ENCODE measurements at regions not wholly inside any gene's neighbourhood (a gene's known extent, or its start where the extent isn't known, plus 50 kb on each side); places are given as distances from the start of the nearest gene placed in this dataset.
A peak's percentile ranks its signal among the peaks of the same experiment; 100 is the strongest.
"Not testable (repeated sequence)": the region's sequence is repeated elsewhere in the genome, so short reads cannot be mapped to it uniquely, and the experiment has no call there.

DNA sequence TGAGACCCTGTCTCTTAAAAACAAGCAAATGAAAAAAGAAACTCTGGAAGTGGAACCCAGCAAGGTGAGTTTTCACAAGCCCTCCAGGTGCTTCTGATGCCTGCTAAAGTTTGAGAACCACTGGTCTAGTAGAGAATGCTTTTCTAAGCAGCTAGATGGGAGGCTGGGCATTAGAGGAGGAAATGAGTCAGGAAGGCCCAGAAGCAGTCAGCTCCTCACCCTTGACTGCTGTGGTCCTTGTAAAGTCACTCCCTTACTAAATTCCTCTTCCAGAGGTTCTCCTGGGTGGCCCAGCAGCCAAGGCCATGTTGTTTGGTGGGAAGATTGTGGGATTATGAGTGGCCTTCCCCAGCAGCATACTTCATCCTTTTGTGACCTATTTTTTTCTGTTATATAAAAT is 52.0 kb upstream of the FYN start:
- TF ChIP-seq, protein P1, sequence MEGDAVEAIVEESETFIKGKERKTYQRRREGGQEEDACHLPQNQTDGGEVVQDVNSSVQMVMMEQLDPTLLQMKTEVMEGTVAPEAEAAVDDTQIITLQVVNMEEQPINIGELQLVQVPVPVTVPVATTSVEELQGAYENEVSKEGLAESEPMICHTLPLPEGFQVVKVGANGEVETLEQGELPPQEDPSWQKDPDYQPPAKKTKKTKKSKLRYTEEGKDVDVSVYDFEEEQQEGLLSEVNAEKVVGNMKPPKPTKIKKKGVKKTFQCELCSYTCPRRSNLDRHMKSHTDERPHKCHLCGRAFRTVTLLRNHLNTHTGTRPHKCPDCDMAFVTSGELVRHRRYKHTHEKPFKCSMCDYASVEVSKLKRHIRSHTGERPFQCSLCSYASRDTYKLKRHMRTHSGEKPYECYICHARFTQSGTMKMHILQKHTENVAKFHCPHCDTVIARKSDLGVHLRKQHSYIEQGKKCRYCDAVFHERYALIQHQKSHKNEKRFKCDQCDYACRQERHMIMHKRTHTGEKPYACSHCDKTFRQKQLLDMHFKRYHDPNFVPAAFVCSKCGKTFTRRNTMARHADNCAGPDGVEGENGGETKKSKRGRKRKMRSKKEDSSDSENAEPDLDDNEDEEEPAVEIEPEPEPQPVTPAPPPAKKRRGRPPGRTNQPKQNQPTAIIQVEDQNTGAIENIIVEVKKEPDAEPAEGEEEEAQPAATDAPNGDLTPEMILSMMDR (conservative IDR thresholded peaks at IDR 0.05), result no peak
- H3K27ac ChIP-seq, result no peak overlapping the region

DNA sequence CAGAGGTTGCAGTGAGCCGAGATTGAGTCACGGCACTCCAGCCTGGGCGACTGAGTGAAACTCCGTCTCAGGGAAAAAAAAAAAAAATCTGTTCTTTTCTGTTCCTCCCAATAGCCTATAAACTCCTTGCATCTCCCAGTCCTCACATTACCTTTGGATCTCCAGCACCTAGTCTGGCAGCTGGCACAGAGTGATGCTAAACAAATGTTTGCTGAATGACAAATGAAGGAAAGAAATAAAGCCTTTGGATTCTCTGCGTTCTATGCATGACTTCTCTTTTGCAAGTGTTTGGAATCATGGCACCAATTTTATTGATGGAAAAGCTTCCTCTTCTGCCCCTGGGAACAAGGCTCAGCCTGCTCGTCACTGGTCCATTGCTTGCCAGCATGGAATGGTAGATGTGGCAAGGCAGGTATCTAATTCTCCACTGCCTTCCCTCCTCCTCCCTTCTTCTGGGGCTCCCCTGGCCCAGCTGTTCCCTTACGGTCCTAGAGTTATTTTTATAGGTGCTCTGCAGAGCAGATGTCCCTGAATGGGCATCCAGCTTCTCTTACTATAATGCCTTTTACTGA is 53.6 kb upstream of the FYN start:
- TF ChIP-seq, protein P1 (conservative IDR thresholded peaks at IDR 0.05), result no peak
- H3K27ac ChIP-seq, result peak overlapping the region; percentile 47

DNA sequence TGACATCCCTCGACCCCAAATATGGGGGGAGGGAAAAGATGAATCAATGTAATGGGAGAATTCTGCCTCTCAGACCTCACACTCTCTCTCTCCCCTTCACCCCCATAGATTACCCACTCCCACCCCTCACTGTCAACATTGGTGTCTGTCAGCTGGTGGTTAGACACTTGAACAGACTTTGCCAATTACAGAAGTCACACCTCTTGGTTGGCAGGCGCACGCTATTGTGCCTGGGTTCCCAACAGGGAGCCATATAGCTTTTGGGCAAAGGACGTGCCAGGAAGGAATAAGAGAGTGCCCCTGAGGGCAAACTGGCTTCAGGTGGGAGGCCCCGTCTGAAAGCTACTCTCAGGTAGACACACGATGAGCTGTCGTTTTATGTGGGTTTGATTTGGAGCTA is 54.1 kb upstream of the FYN start:
- H3K27ac ChIP-seq, result peak overlapping the region; percentile 47
- TF ChIP-seq, protein P1 (conservative IDR thresholded peaks at IDR 0.05), result no peak

DNA sequence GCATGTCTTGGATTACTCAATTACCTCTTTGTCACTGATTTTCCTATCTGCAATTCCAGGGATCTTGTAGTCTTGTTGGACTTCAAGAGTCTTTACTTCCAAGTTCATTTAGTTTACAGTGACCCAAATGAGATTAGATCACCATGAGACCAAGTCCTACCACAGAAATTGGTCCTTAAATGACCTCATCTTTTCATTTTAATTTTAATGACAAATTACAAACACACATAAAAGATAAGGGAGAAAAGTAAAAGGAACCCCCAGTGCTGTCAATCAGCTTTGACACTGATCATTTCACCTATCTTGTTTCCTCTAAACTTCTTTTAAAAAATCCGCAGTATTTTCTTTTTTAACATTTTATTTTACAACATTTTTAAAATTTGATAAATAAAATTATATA is 54.9 kb upstream of the FYN start:
- TF ChIP-seq, protein P1 (conservative IDR thresholded peaks at IDR 0.05), result no peak
- no peak overlapping the region for H3K27ac ChIP-seq

DNA sequence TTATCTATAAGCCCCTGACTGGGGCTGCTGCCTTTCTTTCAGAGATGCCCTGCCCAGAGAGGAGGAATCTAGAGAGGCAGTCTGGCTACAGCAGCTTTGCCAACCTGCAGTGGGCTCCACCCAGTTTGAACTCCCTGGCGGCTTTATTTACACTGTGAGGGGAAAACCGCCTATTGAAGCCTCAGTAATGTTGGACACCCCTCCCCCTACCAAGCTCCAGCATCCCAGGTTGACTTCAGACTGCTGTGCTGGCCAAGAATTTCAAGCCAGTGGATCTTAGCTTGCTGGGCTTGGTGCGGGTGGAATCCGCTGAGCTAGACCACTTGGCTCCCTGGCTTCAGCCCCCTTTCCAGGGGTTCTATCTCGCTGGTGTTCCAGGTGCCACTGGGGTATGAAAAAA is 61.4 kb upstream of the FYN start:
- not testable (repeated sequence) for H3K27ac ChIP-seq

DNA sequence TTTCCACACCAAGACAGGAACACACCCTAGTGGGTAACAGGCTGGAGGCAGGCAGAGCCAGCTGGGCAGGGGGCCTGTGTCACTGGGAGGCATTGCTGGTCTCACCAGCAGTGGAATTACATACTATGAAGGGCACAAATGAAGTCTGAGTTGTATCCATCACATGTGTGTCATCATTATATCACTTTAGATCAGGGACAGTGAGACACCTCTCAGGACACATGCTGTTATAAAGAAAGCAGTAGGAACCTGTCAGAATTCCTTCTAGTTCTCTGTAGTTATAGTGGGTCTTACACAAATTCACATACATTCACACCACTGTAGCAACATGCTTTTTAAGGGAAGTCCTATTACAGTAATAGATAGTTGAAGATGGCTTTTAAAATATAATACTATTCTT is 63.5 kb upstream of the FYN start:
- H3K27ac ChIP-seq, result no peak overlapping the region

DNA sequence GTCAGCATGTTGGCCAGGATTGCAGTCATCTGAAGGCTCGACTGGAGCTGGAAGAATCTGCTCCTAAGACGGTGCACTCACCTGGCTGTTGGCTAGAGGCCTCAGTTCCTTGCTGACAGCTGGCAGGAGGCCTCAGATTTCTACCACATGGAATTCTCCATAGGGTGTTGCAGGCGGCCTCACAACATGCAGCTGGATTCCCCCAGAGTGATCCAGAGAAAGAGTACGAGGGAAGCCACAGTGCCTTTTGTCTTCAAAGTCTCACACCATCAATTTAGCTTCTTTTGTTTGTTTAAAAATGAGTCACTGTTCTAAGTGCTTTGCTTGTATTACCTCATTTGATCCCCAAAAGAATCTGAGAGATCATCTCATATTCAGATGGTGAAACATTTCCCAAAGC is 65.5 kb upstream of the FYN start:
- H3K27ac ChIP-seq, result no peak overlapping the region
- TF ChIP-seq, protein P1 (conservative IDR thresholded peaks at IDR 0.05), result no peak

More for the DNA sequence above, 63.5 kb upstream of the FYN start:
- TF ChIP-seq, protein P1 (conservative IDR thresholded peaks at IDR 0.05), result no peak

DNA sequence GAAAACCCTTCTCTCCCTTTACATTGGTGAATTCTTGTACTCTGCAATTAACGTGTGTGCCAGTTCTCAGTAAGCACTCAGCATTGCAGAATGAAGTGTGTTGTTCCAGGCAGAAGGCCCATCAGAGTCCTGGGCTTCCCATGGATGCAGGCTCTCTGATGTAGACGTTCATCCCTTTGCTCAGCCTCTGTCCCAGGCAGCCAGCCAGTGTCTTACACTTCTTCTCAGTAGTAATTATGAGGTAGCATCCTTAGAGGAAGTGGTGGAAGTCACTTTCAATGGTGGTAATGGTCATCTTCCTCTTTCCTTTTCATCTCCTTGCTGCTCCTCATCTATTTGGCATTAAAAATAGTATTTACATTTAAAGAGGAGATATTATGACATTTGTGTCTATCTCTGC is 66.7 kb upstream of the FYN start:
- TF ChIP-seq, protein P1 (conservative IDR thresholded peaks at IDR 0.05), result no peak
- no peak overlapping the region for H3K27ac ChIP-seq
